ENCODE measurements at regions not wholly inside any gene's neighbourhood (a gene's known extent, or its start where the extent isn't known, plus 50 kb on each side); places are given as distances from the start of the nearest gene placed in this dataset.
A peak's percentile ranks its signal among the peaks of the same experiment; 100 is the strongest.

GRCh38 chr2:144027593-144027992 lies 492.3 kb downstream of the ZEB2 start:
- Histone ChIP-seq H3K4me2 (ENCODE audit: insufficient read depth, low read length) (no peak overlapping the region), H3K27me3 (ENCODE audit: control insufficient read depth in 2 of 2, insufficient read depth in 2 of 2, low read length in 2 of 2) (no peaks in the 10 kb centered on the region), H3K79me2 (ENCODE audit: control insufficient read depth, insufficient read depth, low read length) (no peaks in the 10 kb centered on the region), H3K4me1 (replicated peaks in 1 of 2; ENCODE audit: control insufficient read depth in 2 of 2, insufficient read depth in 2 of 2, low read length in 2 of 2) (no peaks in the 10 kb centered on the region), H2AFZ (ENCODE audit: low read depth, low read length) (peak overlapping the region; percentile 18; the same call in 1 of the 2 replicates), H3K36me3 (ENCODE audit: control insufficient read depth, insufficient read depth, low read length) (no peaks in the 10 kb centered on the region), H3K9me1 (ENCODE audit: control insufficient read depth, insufficient read depth, low read length) (no peaks in the 10 kb centered on the region), H3K4me3 (no peak overlapping the region), H3K9me3 (replicated peaks; ENCODE audit: control insufficient read depth, insufficient read depth, low read depth, low read length) (no peaks in the 10 kb centered on the region), H4K20me1 (replicated peaks; ENCODE audit: control insufficient read depth, insufficient read depth, low read length) (no peaks in the 10 kb centered on the region), H3K9ac (ENCODE audit: insufficient read depth in 1 of 2, low read depth in 2 of 2, low read length in 2 of 2) (no peak overlapping the region), H3K27ac (ENCODE audit: extremely low read depth, low read depth, low read length) (no peak overlapping the region)
- TF ChIP-seq PCBP2 (IDR thresholded peaks at IDR 0.05; ENCODE audit: low read depth, low read length, poor library complexity, severe bottlenecking): no peak
- no peak for TF ChIP-seq ATF1 (CRISPR knock-in tag; IDR thresholded peaks at IDR 0.05)
- TF ChIP-seq ATF1 (tag; IDR thresholded peaks at IDR 0.05): no peak
- TF ChIP-seq, protein P1, sequence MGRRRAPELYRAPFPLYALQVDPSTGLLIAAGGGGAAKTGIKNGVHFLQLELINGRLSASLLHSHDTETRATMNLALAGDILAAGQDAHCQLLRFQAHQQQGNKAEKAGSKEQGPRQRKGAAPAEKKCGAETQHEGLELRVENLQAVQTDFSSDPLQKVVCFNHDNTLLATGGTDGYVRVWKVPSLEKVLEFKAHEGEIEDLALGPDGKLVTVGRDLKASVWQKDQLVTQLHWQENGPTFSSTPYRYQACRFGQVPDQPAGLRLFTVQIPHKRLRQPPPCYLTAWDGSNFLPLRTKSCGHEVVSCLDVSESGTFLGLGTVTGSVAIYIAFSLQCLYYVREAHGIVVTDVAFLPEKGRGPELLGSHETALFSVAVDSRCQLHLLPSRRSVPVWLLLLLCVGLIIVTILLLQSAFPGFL (CRISPR knock-in tag; IDR thresholded peaks at IDR 0.05): no peak
- no peak for TF ChIP-seq POU5F1 (IDR thresholded peaks at IDR 0.05; ENCODE audit: borderline replicate concordance, low read depth, low read length, partially characterized antibody)
- TF ChIP-seq ZNF395 (CRISPR knock-in tag; IDR thresholded peaks at IDR 0.05): no peak
- no peak for TF ChIP-seq NR1H2 (CRISPR knock-in tag; IDR thresholded peaks at IDR 0.05)
- TF ChIP-seq FOS (IDR thresholded peaks at IDR 0.05; ENCODE audit: extremely low read depth, insufficient read length): no peak
- no peak for TF ChIP-seq TARDBP (IDR thresholded peaks at IDR 0.05)
- TF ChIP-seq, protein P2, sequence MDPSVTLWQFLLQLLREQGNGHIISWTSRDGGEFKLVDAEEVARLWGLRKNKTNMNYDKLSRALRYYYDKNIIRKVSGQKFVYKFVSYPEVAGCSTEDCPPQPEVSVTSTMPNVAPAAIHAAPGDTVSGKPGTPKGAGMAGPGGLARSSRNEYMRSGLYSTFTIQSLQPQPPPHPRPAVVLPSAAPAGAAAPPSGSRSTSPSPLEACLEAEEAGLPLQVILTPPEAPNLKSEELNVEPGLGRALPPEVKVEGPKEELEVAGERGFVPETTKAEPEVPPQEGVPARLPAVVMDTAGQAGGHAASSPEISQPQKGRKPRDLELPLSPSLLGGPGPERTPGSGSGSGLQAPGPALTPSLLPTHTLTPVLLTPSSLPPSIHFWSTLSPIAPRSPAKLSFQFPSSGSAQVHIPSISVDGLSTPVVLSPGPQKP (CRISPR knock-in tag; IDR thresholded peaks at IDR 0.05): no peak
- TF ChIP-seq, protein P3, sequence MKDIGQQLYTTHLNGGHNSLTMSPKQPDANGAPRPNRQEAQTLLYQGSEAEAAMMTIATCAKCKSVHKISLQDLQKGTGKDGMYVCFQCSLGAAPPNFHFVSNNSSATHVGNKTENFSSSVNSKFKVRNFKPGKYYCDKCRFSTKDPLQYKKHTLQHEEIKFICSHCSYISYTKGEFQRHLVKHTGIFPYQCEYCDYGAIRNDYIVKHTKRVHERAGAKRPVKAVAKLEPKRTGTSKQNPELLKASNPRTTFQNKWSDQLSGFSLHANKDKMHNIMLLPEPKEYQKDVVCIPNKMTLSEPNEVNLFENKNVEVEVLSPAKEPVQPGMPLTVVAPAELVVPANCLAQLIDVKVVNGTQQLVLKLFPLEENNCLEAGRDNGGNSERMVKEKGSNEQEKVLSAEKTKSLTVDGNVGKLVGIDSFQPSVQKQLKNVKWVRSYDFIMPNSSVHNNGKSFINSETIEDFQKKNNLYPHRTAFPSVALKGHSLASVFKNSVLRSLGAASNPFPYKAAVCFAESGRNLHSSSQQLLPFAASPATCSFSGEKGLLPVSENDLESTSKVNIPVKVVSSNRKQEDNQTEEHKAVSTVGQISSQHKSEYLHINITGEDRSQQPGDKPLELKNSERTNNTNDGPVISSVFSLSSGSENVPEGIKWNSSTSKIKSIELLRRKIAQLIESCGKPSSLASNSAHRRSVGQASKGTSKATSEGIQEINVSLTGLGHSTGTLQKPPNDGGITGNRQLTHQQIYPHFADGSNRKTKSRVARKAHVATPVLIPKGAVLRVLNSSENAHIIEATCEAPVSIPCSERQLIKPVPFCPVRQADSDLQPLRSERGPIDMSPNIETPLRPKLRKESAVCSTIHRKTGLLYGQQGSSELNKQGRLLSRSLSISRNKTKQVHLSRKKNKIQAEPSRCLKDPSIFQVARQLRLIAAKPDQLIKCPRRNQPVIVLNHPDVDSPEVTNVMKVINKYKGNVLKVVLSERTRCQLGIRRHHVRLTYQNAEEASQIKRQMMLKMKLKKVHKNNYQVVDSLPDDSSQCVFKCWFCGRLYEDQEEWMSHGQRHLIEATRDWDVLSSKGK (CRISPR knock-in tag; IDR thresholded peaks at IDR 0.05): no peak
- no peak for TF ChIP-seq ZBTB33 (CRISPR knock-in tag; IDR thresholded peaks at IDR 0.05)
- no peak for TF ChIP-seq PTTG1 (tag; IDR thresholded peaks at IDR 0.05; ENCODE audit: low read depth)
- no peak for TF ChIP-seq ZNF253 (CRISPR knock-in tag; conservative IDR thresholded peaks at IDR 0.05)
- TF ChIP-seq TAF7 (tag; IDR thresholded peaks at IDR 0.05): no peak
- BruUV-seq (replicated peaks): no TSS peak
- ChIA-PET POLR2A (no interaction called here), CTCF (ENCODE audit: low intra/inter-chr PET ratio) (no interaction called here)
- FAIRE-seq (no peak), DNase-seq (ENCODE audit: extremely low read depth in 1 of 4, low spot score in 3 of 4) (no peak), ATAC-seq (no peak)
- WGBS (ENCODE audit: insufficient coverage, low coverage, missing lambda C conversion rate): 50% methylated on average over 4 of the region's 4 CpGs
- in situ Hi-C loops (cut with MboI): no loop called here
- intact Hi-C loops (cut with micrococcal nuclease): no loop called here
